GM06990 (cell line): ENCODE measurements at regions not wholly inside any gene's neighbourhood (a gene's known extent, or its start where the extent isn't known, plus 50 kb on each side); places are given as distances from the start of the nearest gene placed in this dataset.

Experiments
- DNase-seq: peaks from one replicate; pipeline ENCODE4 v3.0.0-alpha.2; 2011; ENCODE audit not compliant: insufficient read length; ENCODE audit errors: extremely low read depth
- H3K27me3 ChIP-seq: replicated peaks from 2 replicates; pipeline ENCODE4 v1.6.0; 2011; ENCODE audit warnings: low read length; ENCODE audit not compliant: control insufficient read depth, insufficient read depth
- H3K36me3 ChIP-seq: 2 replicates; pipeline ENCODE4 v1.5.1; 2011; ENCODE audit warnings: low read length; ENCODE audit not compliant: control insufficient read depth, insufficient read depth
- H3K4me3 ChIP-seq: replicated peaks from 2 replicates; pipeline ENCODE4 v1.5.1; 2011; ENCODE audit warnings: low read depth, mild to moderate bottlenecking, control low read depth, low read length
- TF ChIP-seq, protein P1 (sequence below): IDR thresholded peaks from 2 replicates; pipeline ENCODE4 v1.5.1; 2011; ENCODE audit warnings: low read length, control low read depth, mild to moderate bottlenecking, inconsistent platforms; ENCODE audit not compliant: insufficient read depth, poor library complexity, severe bottlenecking

DNA sequence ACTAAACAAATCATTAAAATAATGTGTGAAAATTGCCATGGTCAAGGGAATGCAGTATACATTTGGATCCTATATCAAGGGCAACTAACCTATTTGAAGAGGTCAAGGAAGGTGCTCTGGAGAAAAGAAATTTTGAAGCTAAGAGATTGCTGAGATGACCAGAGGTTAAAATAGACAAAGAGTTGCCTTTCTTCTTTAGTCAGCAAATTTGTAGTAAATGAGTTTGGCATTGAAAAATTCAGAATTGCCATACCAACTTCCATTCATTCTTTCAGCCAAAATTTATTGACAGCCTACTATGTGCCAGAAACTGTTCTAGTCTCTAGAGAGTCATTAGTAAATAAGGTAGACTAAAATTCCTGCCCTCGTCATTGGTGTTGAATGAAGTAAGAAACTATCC is 396.2 kb downstream of the BCL11A start:
- TF ChIP-seq, protein P1, sequence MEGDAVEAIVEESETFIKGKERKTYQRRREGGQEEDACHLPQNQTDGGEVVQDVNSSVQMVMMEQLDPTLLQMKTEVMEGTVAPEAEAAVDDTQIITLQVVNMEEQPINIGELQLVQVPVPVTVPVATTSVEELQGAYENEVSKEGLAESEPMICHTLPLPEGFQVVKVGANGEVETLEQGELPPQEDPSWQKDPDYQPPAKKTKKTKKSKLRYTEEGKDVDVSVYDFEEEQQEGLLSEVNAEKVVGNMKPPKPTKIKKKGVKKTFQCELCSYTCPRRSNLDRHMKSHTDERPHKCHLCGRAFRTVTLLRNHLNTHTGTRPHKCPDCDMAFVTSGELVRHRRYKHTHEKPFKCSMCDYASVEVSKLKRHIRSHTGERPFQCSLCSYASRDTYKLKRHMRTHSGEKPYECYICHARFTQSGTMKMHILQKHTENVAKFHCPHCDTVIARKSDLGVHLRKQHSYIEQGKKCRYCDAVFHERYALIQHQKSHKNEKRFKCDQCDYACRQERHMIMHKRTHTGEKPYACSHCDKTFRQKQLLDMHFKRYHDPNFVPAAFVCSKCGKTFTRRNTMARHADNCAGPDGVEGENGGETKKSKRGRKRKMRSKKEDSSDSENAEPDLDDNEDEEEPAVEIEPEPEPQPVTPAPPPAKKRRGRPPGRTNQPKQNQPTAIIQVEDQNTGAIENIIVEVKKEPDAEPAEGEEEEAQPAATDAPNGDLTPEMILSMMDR: no peak
- no peaks in the 10 kb centered on the region for H3K27me3 ChIP-seq
- no peak for DNase-seq
- H3K4me3 ChIP-seq: no peak overlapping the region
- no peaks in the 10 kb centered on the region for H3K36me3 ChIP-seq

DNA sequence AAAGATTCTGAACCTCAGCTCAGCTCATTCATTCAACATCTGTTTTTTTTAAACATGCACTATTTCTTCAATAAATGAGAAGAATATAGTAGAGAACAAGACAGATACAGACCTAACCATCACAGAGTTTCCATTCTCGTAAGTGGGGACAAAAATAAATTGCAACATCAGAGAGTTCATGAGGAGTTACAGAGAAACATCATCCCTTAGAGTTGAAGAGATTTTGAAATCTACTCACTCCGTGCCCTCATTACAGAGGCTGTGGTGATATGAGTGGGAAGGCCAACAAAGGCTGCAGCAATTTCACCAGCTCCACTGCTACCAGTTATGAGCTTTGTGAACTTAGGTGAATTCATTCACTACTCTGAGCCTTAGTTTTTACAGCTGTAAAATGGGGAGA is 399.3 kb downstream of the BCL11A start:
- H3K27me3 ChIP-seq: no peaks in the 10 kb centered on the region
- no peaks in the 10 kb centered on the region for H3K36me3 ChIP-seq
- H3K4me3 ChIP-seq: no peak overlapping the region
- TF ChIP-seq, protein P1: no peak
- no peak for DNase-seq

DNA sequence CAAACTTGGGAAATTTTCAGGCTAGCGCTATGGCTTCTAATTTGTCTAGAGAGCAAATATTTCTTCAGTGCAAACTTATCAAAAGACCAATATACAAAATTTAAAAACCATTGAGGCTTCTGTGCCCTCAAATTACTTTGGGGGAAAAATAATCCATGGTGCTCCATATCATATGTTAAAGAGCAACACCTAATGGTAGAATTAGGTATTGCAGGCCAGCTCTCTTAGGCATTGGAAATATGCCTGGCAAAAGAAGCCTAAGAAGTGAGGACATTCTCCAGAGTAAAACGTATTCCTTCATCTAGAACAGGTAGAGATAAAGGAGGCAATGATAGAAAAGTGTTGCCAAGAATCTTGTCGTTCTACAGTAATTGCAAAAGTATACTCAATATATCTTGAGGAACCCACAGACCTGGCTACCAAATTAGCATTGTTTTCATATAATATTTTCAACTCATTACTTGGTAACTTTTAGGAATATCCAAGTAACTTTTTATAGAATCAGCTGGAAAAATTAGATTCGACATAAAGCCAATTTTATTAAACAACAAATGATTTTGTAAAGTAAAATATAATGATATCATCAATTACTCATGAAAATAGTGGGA is 401.1 kb downstream of the BCL11A start:
- Histone ChIP-seq H3K36me3 (no peaks in the 10 kb centered on the region), H3K27me3 (no peaks in the 10 kb centered on the region), H3K4me3 (no peak overlapping the region)
- TF ChIP-seq, protein P1: peak; percentile 82
- DNase-seq: no peak

DNA sequence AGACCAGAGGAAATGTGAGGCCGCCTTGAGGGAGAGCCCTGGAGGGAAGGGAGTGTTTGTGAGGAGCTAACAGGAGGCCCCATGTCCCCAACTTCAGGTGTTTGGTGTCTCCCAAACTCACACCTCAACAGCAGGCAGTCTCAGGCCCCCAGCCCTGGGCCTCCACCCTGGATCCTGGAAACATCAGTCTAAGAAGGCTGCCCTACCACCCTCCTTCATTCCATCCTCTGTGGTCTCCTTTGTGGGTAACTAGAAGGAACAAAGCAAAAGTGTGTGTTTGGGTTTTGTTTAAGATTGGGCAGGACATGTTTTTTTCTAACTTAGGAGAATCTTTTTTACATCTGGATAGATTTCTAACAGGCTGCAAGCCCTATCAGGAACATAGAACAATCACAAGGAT is 404.3 kb downstream of the BCL11A start:
- DNase-seq: no peak
- TF ChIP-seq, protein P1: no peak
- H3K27me3 ChIP-seq: no peaks in the 10 kb centered on the region
- H3K4me3 ChIP-seq: no peak overlapping the region
- no peaks in the 10 kb centered on the region for H3K36me3 ChIP-seq

DNA sequence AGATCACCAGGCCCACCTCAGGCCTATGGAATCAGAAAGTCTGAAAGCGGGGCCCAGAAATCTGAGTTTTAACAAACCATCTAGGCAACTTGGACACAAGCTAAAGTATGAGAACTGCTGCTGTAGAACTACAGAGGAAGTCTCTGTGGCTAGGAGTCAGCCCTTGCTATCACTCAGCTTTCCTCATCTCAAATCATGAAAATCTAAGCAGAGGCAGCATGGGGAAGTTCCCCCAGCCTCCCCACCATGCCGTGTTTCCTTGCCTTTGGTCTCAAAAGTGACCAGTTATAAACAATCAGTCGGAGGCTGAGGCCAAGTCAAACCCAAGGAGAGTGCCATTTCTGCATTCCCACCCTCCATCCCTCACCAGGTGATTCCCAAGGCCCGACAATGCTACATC is 404.7 kb downstream of the BCL11A start:
- DNase-seq: no peak
- TF ChIP-seq, protein P1: no peak

DNA sequence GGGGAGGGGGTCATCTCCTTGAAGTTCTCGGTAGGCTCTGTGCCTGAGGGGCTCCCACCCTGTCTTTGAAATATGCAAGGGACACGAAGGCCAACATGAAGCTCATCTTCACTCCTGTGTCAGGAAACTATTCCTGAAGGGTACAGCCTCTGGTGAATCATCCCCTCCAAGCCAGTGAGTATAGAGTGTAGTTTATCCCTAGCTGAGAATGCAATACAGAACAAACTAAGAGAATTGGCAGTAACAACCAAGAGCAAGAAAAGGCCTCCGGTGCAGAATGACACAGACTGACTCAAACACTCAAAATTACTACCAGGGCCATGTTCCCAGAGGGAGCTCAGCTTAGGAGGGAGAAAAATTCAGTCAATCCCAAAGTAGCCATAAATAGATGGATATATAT is 413.3 kb downstream of the BCL11A start:
- H3K4me3 ChIP-seq: no peak overlapping the region
- TF ChIP-seq, protein P1: no peak
- no peak for DNase-seq

More for the DNA sequence above, 404.7 kb downstream of the BCL11A start:
- H3K27me3 ChIP-seq: no peaks in the 10 kb centered on the region
- H3K36me3 ChIP-seq: no peaks in the 10 kb centered on the region
- H3K4me3 ChIP-seq: no peak overlapping the region

More for the DNA sequence above, 413.3 kb downstream of the BCL11A start:
- Histone ChIP-seq H3K27me3 (no peaks in the 10 kb centered on the region; the same call in 1 of the 2 replicates), H3K36me3 (no peaks in the 10 kb centered on the region)
